HG02973 (cell line): ENCODE measurements at regions not wholly inside any gene's neighbourhood (a gene's known extent, or its start where the extent isn't known, plus 50 kb on each side); places are given as distances from the start of the nearest gene placed in this dataset.
"Not testable (repeated sequence)": the region's sequence is repeated elsewhere in the genome, so short reads cannot be mapped to it uniquely, and the experiment has no call there.

Experiments used
- ATAC-seq: cut with Tn5 transposase; IDR thresholded peaks from one replicate; pipeline ENCODE4 v1.9.1; 2021; ENCODE audit warnings: moderate library complexity; ENCODE audit not compliant: unreplicated experiment

DNA sequence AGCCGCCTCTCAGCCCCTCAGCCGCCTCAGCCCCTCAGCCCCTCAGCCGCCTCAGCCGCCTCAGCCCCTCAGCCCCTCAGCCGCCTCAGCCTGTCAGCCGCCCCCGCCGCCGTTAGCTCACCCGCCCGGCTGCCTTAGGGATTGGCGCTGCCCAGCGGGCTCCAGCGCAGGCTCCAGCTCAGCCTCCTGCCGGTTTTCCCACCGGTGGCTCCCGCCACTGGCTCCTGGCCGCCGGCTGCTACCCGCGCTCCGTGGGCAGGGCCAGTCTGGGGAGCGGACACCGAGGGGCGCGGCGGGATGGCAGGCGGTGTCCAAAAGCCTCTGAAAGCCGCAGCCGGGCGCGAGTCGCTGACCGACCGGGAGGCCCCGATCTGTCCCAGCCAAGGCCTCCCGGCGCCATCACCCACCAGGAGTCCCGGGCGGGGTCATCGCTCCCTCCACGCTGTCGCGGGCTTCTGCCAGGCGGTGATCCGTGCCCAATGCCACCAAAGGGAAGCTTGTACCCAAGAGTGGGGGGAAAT, 1532.7 kb downstream of the REEP3 start:
- ATAC-seq: not testable (repeated sequence)

DNA sequence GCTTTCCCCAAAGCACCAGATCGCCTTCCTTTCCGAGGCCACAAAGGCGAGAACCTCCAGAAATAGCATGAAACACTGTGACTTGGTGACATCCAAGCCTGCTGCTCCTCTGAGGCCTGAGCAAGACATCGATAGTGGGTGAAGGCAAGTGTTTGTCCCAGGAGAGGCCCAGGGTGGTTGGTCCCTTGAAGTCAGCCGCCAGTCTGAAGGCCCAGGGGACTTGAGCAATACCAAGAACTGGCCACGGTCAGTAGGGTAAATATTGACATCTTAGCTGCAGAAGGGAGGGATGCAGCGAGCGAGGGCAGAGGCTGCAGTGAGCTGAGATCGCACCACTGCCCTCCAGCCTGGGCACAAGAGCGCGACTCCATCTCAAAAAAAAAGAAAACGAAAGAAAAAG, 1533.5 kb downstream of the REEP3 start:
- ATAC-seq: not testable (repeated sequence)

DNA sequence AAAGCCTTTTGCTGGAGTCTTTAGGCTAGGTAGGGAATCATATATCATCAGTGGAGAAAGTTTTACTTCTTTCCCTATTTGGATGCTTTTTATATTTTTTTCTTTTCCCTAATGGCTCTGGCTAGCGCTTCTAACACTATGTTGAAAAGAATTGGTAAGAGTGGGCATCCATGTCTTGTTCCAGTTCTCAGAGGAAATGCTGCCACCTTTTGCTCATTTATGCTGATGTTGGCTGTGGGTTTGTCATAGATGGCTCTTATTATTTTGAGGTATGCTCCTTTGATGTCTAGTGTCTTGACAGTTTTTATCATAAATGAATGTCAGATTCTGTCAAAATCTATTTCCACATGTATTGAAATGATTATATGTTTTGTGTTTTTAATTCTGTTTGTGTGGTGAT, 1544.1 kb downstream of the REEP3 start:
- ATAC-seq: no peak

DNA sequence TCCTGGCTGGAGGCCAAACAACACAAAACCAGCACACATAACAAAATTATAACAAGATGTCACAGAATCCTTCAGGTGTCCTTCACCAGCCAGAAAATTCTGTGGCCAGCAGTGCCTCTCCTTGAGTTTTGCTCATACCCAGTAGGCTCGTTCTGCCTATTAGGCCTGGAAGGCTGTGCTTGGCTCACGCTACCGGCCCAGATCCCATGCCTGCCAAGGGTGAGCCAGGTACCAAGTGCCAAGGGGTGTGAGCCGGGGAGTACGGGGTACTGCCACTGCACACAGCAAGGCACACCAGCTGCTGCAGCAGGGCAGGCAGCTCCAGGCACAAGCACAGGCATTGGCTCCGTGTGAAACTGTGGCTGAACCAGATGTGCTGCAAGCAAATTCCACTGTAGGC, 1562.0 kb downstream of the REEP3 start:
- ATAC-seq: no peak

DNA sequence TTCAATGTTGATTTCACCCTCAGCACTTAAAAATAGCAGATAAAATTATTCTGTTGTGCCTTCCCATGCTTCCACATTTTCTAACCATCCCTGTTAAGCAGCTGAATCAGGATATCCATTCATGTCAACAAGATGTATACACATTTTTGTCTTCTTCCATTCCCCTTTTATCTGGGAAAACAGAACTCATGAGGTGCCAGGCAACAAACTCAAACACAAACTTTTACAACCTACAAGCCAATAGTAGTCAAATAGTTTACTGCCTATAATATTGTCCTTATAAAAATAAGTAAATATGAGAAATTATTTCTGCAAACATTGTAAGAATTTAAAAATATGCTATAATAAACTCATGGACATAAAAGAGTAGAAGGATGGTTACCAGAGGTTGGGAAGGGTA, 1569.8 kb downstream of the REEP3 start:
- ATAC-seq: no peak

DNA sequence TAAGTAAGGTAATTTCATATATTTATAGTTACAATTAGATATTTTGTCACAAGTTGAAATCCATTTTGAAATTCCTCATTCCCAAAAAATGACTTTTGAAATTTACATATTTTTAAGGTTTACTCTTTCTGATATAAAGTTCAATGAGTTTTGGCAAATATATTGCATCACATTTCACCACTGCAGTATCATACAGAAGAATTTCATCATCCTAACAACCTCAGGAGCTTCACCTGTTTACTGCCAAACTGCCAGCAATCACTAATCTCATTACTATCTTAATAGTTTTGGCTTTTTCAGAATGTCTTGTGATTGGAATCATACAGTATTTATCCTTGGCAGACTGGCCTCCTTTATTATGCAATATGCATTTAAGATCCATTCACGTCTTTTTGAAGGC, 1578.9 kb downstream of the REEP3 start:
- ATAC-seq: no peak

DNA sequence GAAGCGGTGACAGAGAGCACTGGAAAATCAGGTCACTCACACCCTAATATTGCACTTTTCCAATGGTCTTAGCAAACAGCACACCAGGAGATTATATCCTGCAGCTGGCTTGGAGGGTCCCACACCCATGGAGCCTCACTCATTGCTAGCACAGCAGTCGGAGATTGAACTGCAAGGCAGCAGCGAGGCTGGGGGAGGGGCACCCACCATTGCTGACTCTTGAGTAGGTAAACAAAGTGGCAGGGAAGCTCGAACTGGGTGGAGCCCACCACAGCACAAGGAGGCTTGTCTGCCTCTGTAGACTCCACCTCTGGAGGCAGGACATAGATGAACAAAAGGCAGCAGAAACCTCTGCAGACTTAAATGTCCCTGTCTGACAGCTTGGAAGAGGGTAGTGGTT, 1579.7 kb downstream of the REEP3 start:
- not testable (repeated sequence) for ATAC-seq

DNA sequence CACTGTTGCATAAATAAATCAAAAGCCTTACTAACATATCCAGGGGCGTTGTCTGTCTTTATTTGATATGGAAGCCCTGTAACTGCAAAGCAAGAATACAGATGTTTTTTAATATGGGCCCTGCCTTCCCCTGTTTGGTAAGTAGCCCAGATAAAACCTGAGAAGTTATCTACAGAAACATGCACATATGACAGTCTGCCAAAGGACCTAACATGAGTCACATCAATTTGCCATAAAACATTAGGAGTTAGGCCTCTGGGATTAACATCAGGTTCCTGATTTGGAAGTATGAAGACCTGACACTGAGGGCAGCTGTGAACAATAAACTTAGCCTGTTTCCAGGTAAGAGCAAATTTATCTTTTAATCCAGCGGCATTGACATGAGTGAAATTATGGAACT, 1588.8 kb downstream of the REEP3 start:
- ATAC-seq: no peak

DNA sequence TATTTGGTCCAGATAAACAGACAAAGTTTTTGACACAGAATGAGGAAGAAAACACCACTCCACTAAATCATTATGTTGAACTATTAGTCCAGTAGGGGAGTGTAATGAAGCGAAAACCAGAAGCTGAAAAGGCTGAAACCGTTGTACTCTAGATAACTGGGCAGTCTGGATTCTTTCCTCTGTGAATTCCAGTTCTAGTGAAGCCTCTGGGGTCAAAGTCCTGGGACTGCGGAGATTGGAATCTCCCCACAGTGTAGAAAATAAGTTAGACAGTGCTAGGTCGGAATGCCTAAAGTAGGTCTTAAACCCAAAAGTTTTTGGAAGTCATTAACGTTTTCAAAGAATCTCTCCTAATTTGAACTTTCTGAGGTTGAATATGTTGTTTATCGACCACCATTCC, 1589.9 kb downstream of the REEP3 start:
- ATAC-seq: not testable (repeated sequence)

DNA sequence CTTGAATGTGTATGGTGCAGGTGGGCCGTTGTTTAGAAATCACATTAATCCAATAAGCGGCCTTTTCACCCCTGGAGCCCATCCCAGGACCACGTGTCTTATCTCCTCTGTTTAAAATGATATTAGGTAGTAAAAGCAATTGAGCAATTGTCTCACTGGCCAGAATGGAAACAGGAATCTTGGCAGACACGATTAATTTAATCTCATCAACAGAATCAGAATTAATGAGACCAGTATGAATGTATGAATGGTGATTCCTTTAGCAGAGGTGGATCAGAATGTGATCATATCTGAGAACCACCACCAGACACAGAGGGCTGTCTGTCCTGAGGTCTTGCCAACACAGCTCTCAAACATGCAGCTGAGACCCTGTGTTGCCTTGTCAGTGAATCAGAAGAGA, 1591.4 kb downstream of the REEP3 start:
- ATAC-seq: no peak

DNA sequence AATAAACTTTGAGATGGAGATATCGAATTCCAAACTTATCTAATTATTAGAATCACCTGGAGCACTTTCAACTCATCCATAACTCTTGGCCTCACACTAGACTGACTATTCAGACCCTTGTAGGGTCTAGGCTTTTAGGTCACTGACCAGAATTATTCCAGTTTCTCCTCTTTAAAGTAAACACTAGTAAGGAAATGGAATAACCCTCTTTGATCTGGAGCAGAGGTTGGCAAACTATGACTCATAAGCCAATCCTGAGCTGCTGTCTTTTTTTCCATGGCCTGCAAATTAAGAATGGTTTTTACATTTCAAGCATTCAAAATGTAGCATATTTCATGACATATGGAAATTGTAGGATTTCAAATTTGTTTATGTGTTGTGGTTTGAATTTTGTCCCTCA, 1601.9 kb downstream of the REEP3 start:
- no peak for ATAC-seq

DNA sequence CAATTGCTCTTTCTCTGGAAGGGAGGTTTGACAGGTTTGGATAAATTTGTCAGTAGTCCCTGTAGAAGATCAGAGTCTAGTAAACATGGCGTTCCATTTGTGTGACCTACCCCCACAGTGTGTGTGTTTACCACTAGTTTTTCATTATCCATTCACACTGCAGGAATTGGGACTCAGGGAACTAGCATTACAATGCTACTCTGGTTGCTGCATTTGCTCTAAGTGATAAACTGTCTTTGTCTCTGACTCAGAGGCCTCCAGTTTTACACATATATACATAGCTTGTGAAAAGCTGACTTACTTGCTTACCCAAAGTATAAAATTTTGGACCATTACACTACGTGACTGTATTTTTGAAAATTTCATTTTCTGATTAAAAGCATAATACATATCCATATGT, 1604.0 kb downstream of the REEP3 start:
- ATAC-seq: no peak

DNA sequence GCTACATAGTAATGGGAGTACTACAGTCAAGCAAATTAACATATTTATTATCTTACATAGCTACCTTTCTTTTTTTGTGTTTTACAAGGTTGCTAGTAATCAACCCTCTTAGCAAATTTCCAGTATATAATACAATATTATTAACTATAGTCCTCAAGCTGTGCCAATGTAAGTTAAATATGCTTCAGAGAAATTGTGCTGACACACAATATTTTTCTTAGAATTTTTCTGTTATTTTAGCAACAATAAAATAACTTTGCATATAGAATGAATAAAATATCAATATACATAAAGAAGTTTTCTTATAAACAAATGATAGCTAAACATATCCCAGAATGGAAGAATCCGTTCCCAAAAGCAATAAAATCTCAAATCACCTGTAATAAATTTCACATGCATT, 1605.1 kb downstream of the REEP3 start:
- no peak for ATAC-seq

DNA sequence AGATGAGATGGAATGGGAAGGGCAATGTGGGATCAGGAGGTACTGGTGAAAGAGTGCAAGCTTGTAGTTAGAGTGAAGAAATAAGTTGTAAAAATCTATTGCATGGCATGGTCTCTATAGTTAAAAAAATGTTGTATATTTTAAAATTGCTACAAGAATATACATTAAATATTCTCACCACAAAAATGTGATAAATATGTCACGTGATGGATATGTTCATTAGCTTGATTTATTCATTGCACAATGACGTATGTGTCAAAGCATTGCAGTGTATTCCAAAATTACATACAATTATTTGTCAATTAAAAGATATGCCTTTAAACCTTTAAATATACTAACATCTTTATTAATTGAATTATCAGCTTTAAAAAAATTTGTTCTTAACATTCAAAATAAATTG, 1607.1 kb downstream of the REEP3 start:
- no peak for ATAC-seq

DNA sequence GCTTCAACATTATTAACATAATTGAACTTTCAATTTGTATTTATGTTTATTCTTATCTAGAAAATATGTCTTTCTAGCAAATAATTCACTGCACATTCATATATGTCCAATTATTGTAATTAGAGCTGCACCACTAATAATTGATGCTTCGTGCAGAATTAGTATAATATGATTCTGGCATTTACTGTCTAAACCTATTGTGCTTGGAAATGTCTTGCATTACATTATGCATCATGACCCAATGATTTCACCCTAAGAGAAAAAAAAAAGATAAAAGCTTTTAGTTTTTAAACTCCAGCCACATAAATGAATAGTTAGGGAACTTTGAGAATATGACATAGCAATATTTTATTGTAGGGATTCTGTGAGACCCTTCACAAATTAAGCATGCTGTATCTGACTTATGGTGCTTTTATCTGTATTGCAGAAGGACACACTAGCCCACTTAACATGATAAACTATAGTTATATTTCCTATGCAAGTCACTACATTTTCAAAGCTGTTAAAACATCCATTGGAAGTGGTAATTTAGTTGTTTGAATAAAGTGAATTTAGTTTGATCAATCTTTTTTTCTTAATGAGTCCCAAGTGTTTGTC, 1609.1 kb downstream of the REEP3 start:
- no peak for ATAC-seq

DNA sequence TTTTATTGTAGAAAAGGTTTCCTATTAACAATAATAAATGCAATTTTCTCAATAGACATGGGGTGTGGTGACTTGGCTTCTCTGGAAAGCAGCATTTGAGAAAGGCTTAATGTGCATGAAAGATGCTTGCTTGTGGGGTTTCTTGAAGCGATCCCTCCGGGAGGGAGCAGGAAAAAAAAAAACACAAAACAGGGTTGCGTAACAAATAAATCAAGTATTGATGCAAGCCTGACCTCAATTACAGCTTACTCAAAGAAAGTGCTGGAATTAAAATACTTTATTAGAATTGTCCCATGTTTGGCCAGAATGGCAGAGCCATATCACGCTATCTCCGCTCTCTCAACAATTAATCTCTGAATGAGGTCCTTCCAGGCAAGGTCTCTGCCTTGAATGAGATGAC, 1612.5 kb downstream of the REEP3 start:
- no peak for ATAC-seq

DNA sequence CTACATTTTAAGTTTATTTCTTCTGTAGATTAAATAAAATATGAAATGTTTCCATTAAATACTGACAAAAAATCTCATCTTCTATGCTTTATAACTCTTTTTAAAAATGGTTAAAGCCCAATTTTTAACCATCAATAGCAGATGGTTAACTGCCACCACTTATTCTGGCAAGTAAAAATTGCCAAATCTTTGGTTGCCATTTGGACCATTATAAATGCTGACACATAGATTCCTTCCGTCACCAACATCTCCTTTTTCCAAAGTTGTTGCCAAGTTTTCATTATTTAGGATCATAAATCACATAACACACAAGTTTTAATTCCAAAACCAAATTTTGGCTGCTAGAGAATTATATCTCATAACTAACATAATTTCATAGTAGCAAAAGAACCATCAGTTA, 1614.3 kb downstream of the REEP3 start:
- ATAC-seq: no peak

DNA sequence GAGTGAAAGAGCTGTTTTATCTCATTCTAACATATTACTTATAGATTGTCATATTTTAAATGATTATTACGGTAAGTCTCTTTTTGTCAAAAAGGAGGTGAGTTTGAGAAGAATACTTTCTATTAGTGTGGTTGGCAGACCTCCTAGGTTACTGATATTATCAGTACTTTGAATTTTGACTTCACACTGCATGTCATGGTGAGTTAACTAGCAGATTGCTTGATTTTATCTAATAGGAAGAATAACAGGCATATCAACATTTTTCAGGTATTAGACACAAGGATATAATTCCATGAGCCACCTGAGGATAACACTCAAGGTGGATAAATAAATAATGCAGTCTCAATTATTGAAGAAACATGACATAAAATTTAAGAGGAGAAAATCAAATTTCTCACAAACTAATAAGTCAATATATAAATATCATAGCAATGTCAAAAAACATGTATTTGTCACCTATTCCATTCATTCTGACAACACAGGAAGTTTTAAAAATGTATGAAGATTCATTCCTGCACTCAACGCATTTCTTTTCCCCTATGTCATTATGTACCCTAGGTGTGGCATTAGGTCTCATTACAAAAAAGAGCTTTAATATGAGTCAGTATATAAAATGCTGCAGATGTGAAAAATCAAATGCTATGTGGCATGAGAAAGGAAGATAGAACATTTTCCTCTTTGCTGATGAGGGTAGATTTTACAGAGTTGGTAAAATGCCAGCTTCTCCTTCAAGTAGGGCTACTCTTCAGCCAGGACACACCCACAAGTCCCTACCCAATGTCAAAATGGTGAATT, 1621.6 kb downstream of the REEP3 start:
- ATAC-seq: no peak

DNA sequence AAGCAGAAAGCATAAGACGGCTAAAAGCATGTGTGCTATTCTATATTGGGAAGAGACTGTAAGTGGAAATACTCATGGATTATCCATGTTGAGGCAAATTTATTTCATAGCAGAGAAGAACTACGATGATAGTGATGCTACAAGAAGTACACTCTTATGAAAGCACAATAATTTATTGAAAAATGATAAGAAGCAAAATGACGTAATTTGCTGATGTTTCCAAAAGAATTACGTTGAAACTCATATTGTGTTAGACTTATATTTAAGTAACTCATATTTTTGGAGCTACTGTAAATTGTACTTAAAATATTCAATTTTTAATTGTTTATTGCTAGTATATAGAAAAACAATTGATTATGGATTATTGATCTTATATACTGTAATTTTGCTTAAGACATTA, 1622.5 kb downstream of the REEP3 start:
- no peak for ATAC-seq

DNA sequence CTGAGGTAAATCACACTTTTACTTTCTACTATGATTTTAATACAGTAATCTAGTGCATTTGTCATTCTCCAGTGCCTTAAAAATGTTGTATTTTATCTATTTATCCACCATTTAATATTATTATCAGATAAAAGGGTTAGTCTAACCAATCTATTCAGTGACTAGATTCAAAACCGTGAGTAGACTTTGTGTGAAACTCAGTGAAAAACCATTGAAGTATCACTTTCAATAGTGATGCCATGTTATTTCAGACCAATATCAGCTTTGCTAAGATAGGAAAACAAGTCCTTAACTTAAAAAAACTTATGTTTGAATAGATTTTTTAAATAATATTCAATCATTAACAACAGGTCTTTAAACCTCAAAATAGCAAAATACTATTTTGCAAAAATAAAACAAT, 1628.7 kb downstream of the REEP3 start:
- ATAC-seq: no peak

DNA sequence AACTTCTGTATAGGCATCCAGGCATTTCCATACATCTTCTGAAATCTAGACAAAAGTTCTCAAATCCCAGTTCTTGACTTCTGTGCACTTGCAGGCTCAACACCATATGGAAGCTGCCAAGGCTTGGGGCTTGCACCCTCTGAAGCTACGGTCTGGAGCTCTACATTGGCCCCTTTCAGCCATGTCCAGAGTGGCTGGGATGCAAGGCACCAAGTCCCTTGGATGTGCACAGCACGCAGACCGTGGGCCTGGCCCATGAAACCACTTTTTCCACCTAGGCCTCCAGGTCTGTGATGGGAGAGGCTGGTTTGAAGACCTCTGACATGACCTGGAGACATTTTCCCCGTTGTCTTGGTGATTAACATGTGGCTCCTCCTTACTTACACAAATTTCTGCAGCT, 1645.1 kb downstream of the REEP3 start:
- no peak for ATAC-seq

DNA sequence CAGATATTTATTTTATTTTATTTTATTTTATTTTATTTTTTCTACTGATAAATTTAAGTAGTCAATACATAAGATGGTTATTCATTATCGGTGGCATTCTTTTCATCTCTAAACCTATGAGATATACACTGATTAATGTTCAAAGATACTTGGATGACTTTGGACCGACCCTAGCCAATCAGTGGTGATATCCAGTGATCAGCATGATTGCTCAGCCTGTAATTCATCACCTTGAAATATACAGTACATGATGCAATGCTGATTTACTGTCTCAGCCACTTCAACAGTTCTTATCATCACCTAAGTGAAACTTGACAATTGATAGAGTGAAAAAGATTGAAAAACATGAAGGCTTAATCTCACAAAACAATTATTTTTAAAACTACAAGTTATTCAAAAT, 1651.0 kb downstream of the REEP3 start:
- no peak for ATAC-seq

DNA sequence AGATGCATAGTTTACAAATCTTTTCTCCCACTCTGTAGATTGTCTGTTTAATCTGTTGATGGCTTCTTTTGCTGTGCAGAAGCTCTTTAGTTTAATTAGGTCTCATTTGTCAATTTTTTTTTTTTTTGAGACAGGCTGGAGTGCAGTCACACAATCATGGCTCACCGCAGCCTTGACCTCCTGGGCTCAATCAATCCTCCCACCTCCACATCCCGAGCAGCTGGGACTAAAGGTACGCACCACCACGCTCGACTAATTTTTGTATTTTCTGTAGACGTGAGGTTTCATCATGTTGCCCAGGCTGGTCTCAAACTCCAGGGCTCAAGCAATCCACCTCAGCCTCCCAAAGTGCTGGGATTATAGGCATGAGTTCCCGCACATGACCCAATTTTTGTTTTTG, 1655.8 kb downstream of the REEP3 start:
- no peak for ATAC-seq
